Fibroblast of lung (primary cell): ENCODE measurements at regions not wholly inside any gene's neighbourhood (a gene's known extent, or its start where the extent isn't known, plus 50 kb on each side); places are given as distances from the start of the nearest gene placed in this dataset.

Experiments used
- DNase-seq, 2 donors: peaks; one replicate each; pipeline versions ENCODE4 v3.0.0 to v3.0.0-alpha.2; 2010; ENCODE audit warnings: low read depth in 2 of 2
- H2AFZ ChIP-seq: 2 replicates; pipeline ENCODE4 v1.5.1; 2012; ENCODE audit warnings: low read length, control low read depth, inconsistent platforms
- H3K27ac ChIP-seq: 2 replicates; pipeline ENCODE4 v1.5.1; 2011; ENCODE audit warnings: low read length, control low read depth; ENCODE audit not compliant: insufficient read depth
- H3K27me3 ChIP-seq: 2 replicates; pipeline ENCODE4 v1.5.1; 2011; ENCODE audit warnings: mild to moderate bottlenecking, low read length; ENCODE audit not compliant: control insufficient read depth, insufficient read depth
- H3K36me3 ChIP-seq: 2 replicates; pipeline ENCODE4 v1.5.1; 2011; ENCODE audit warnings: low read length; ENCODE audit not compliant: control insufficient read depth, insufficient read depth
- H3K4me1 ChIP-seq: 2 replicates; pipeline ENCODE4 v1.5.1; 2011; ENCODE audit warnings: low read length; ENCODE audit not compliant: control insufficient read depth, insufficient read depth; ENCODE audit errors: extremely low read depth
- H3K4me2 ChIP-seq: 2 replicates; pipeline ENCODE4 v1.5.1; 2011; ENCODE audit warnings: low read length, control low read depth; ENCODE audit not compliant: insufficient read depth; ENCODE audit errors: extremely low read depth
- H3K4me3 ChIP-seq, 4 experiments: fragments of 200-600 bp in 1 of 4; sonication (generic) in 1 of 4; replicated peaks in 1 of 4; 2 replicates each; pipeline ENCODE4 v1.5.1; 2011 to 2016; ENCODE audit warnings: low read length in 4 of 4, low read depth in 3 of 4, mild to moderate bottlenecking in 3 of 4, control low read depth in 2 of 4, inconsistent platforms in 1 of 4, mixed read lengths in 1 of 4; ENCODE audit not compliant: insufficient read depth in 1 of 4; ENCODE audit errors: control extremely low read depth in 1 of 4
- H3K79me2 ChIP-seq: 2 replicates; pipeline ENCODE4 v1.5.1; 2012; ENCODE audit warnings: mild to moderate bottlenecking, low read length, inconsistent platforms; ENCODE audit not compliant: control insufficient read depth, insufficient read depth
- H3K9ac ChIP-seq: 2 replicates; pipeline ENCODE4 v1.5.1; 2011; ENCODE audit warnings: mild to moderate bottlenecking, low read length, control low read depth; ENCODE audit not compliant: insufficient read depth
- H3K9me3 ChIP-seq: 2 replicates; pipeline ENCODE4 v1.5.1; 2012; ENCODE audit warnings: low read depth, low read length; ENCODE audit not compliant: control insufficient read depth, insufficient read depth
- H4K20me1 ChIP-seq: 2 replicates; pipeline ENCODE4 v1.5.1; 2011; ENCODE audit warnings: low read length; ENCODE audit not compliant: control insufficient read depth, insufficient read depth; ENCODE audit errors: extremely low read depth
- CTCF ChIP-seq, 2 donors: IDR thresholded peaks in 1 of 2; conservative IDR thresholded peaks in 1 of 2; 1 replicate in 1 of 2; 2 replicates in 1 of 2; pipeline ENCODE4 v1.5.1; 2011 to 2012; ENCODE audit warnings: low read length in 2 of 2, control low read depth in 1 of 2, inconsistent platforms in 1 of 2, low read depth in 1 of 2, mild to moderate bottlenecking in 1 of 2
- EZH2 ChIP-seq: IDR thresholded peaks from 2 replicates; pipeline ENCODE4 v1.5.1; 2012; ENCODE audit warnings: low read length, control low read depth, mild to moderate bottlenecking; ENCODE audit errors: missing control alignments

GRCh38 chr9:85392260-85392659 lies 349.5 kb downstream of the AGTPBP1 start:
- Histone ChIP-seq H3K9ac (no peak overlapping the region), H3K27ac (no peak overlapping the region), H3K9me3 (no peaks in the 10 kb centered on the region), H3K79me2 (no peaks in the 10 kb centered on the region), H3K36me3 (no peaks in the 10 kb centered on the region), H3K4me2 (no peak overlapping the region), H3K4me3 (no peak overlapping the region), H4K20me1 (no peaks in the 10 kb centered on the region), H3K27me3 (no peaks in the 10 kb centered on the region), H2AFZ (no peak overlapping the region), H3K4me1 (no peaks in the 10 kb centered on the region)
- DNase-seq: peak in 1 of 2 donors; percentile 75
- TF ChIP-seq EZH2: no peak
- no peak for TF ChIP-seq CTCF (conservative IDR thresholded peaks at IDR 0.05 in 1 of 2, IDR thresholded peaks at IDR 0.05 in 1 of 2; ENCODE audit: low read depth in 1 of 2, low read length in 2 of 2)

- Histone ChIP-seq H3K79me2 (no peaks in the 10 kb centered on the region), H2AFZ (no peak overlapping the region), H3K4me3 (no peak overlapping the region), H4K20me1 (no peaks in the 10 kb centered on the region), H3K4me2 (no peak overlapping the region), H3K27ac (no peak overlapping the region), H3K27me3 (no peaks in the 10 kb centered on the region), H3K36me3 (no peaks in the 10 kb centered on the region), H3K4me1 (no peaks in the 10 kb centered on the region), H3K9me3 (no peaks in the 10 kb centered on the region), H3K9ac (no peak overlapping the region)
- DNase-seq: peak in 1 of 2 donors; percentile 76
- TF ChIP-seq EZH2 (no peak), CTCF (conservative IDR thresholded peaks at IDR 0.05 in 1 of 2, IDR thresholded peaks at IDR 0.05 in 1 of 2; ENCODE audit: low read depth in 1 of 2, low read length in 2 of 2) (no peak)
These were observed 363.9 kb downstream of the AGTPBP1 start for GRCh38 chr9:85377731-85378289.

GRCh38 chr9:85368781-85369180 lies 373.0 kb downstream of the AGTPBP1 start:
- Histone ChIP-seq H3K4me3 (no peak overlapping the region), H3K27me3 (no peaks in the 10 kb centered on the region), H3K36me3 (no peaks in the 10 kb centered on the region), H3K4me2 (no peak overlapping the region), H3K9me3 (no peaks in the 10 kb centered on the region), H2AFZ (no peak overlapping the region), H3K79me2 (no peaks in the 10 kb centered on the region), H4K20me1 (no peaks in the 10 kb centered on the region), H3K4me1 (no peaks in the 10 kb centered on the region), H3K9ac (no peak overlapping the region), H3K27ac (no peak overlapping the region)
- no peak for DNase-seq
- TF ChIP-seq CTCF (conservative IDR thresholded peaks at IDR 0.05 in 1 of 2, IDR thresholded peaks at IDR 0.05 in 1 of 2; ENCODE audit: low read depth in 1 of 2, low read length in 2 of 2) (no peak), EZH2 (no peak)
